Adipocyte (in vitro differentiated cells): ENCODE measurements at regions not wholly inside any gene's neighbourhood (a gene's known extent, or its start where the extent isn't known, plus 50 kb on each side); places are given as distances from the start of the nearest gene placed in this dataset.

ENCODE experiments used
- DNase-seq: peaks from one replicate; pipeline ENCODE4 v3.0.0-alpha.2; 2015; ENCODE audit warnings: low read depth
- H3K27me3 ChIP-seq: replicated peaks from 2 replicates; pipeline ENCODE4 v1.7.0; 2013; ENCODE audit warnings: mild to moderate bottlenecking, low read length, moderate library complexity; ENCODE audit not compliant: control insufficient read depth, insufficient read depth
- H3K36me3 ChIP-seq: 2 replicates; pipeline ENCODE4 v1.7.0; 2013; ENCODE audit warnings: low read length, mild to moderate bottlenecking, moderate library complexity; ENCODE audit not compliant: control insufficient read depth, insufficient read depth, severe bottlenecking
- H3K4me1 ChIP-seq: 2 replicates; pipeline ENCODE4 v1.7.0; 2013; ENCODE audit warnings: mild to moderate bottlenecking, low read length, moderate library complexity; ENCODE audit not compliant: control insufficient read depth, insufficient read depth
- H3K4me3 ChIP-seq: 2 replicates; pipeline ENCODE4 v1.7.0; 2013; ENCODE audit warnings: mild to moderate bottlenecking, low read length, moderate library complexity
- H3K9ac ChIP-seq: 2 replicates; pipeline ENCODE4 v1.7.0; 2013; ENCODE audit warnings: mild to moderate bottlenecking, low read length, moderate library complexity
- H3K9me3 ChIP-seq: 2 replicates; pipeline ENCODE4 v1.7.0; 2013; ENCODE audit warnings: mild to moderate bottlenecking, low read length, moderate library complexity; ENCODE audit not compliant: control insufficient read depth

- Histone ChIP-seq H3K27me3 (no peaks in the 10 kb centered on the region), H3K4me3 (peak overlapping the region; percentile 14), H3K4me1 (peaks cover 25% of the 10 kb centered on the region), H3K9ac (peak overlapping the region; percentile 66), H3K9me3 (no peaks in the 10 kb centered on the region), H3K36me3 (no peaks in the 10 kb centered on the region)
- no peak for DNase-seq
Observed at GRCh38 chr10:4755286-4755989, 70.6 kb upstream of the AKR1E2 start.

- no peak overlapping the region for H3K4me3 ChIP-seq
- no peaks in the 10 kb centered on the region for H3K27me3 ChIP-seq
- H3K4me1 ChIP-seq = peaks cover 28% of the 10 kb centered on the region
- H3K9ac ChIP-seq = no peak overlapping the region
- no peaks in the 10 kb centered on the region for H3K36me3 ChIP-seq
- no peaks in the 10 kb centered on the region for H3K9me3 ChIP-seq
- no peak for DNase-seq
Observed at GRCh38 chr10:4754143-4754542, 71.9 kb upstream of the AKR1E2 start.

- H3K4me3 ChIP-seq = no peak overlapping the region
- no peak for DNase-seq
- H3K9me3 ChIP-seq = no peaks in the 10 kb centered on the region
- no peaks in the 10 kb centered on the region for H3K27me3 ChIP-seq
- H3K36me3 ChIP-seq = no peaks in the 10 kb centered on the region
- H3K4me1 ChIP-seq = peaks cover 16% of the 10 kb centered on the region
- no peak overlapping the region for H3K9ac ChIP-seq
Observed at GRCh38 chr10:4751211-4751610, 74.8 kb upstream of the AKR1E2 start.

- H3K27me3 ChIP-seq = no peaks in the 10 kb centered on the region
- H3K4me3 ChIP-seq = no peak overlapping the region
- no peak overlapping the region for H3K9ac ChIP-seq
- H3K36me3 ChIP-seq = no peaks in the 10 kb centered on the region
- peaks cover 6% of the 10 kb centered on the region for H3K4me1 ChIP-seq
- no peaks in the 10 kb centered on the region for H3K9me3 ChIP-seq
- no peak for DNase-seq
Observed at GRCh38 chr10:4749271-4749574, 76.8 kb upstream of the AKR1E2 start.

GRCh38 chr10:4748491-4749270, 77.3 kb upstream of the AKR1E2 start:
- Histone ChIP-seq H3K4me3 (no peak overlapping the region), H3K4me1 (peaks cover 6% of the 10 kb centered on the region), H3K9me3 (no peaks in the 10 kb centered on the region), H3K27me3 (no peaks in the 10 kb centered on the region), H3K36me3 (no peaks in the 10 kb centered on the region), H3K9ac (no peak overlapping the region)
- no peak for DNase-seq

- peaks cover 6% of the 10 kb centered on the region for H3K4me1 ChIP-seq
- H3K9me3 ChIP-seq = no peaks in the 10 kb centered on the region
- no peaks in the 10 kb centered on the region for H3K27me3 ChIP-seq
- no peaks in the 10 kb centered on the region for H3K36me3 ChIP-seq
- DNase-seq = no peak
- H3K4me3 ChIP-seq = no peak overlapping the region
- no peak overlapping the region for H3K9ac ChIP-seq
Observed at GRCh38 chr10:4742217-4742616, 83.8 kb upstream of the AKR1E2 start.

- Histone ChIP-seq H3K27me3 (no peaks in the 10 kb centered on the region), H3K36me3 (no peaks in the 10 kb centered on the region), H3K9me3 (no peaks in the 10 kb centered on the region), H3K4me1 (peaks cover 6% of the 10 kb centered on the region), H3K4me3 (no peak overlapping the region), H3K9ac (no peak overlapping the region)
- DNase-seq = peak; percentile 66
Observed at GRCh38 chr10:4740471-4740870, 85.5 kb upstream of the AKR1E2 start.

GRCh38 chr10:4736608-4737007, 89.4 kb upstream of the AKR1E2 start:
- H3K9ac ChIP-seq = no peak overlapping the region
- no peaks in the 10 kb centered on the region for H3K36me3 ChIP-seq
- no peaks in the 10 kb centered on the region for H3K9me3 ChIP-seq
- DNase-seq = no peak
- no peaks in the 10 kb centered on the region for H3K27me3 ChIP-seq
- H3K4me1 ChIP-seq = peaks cover 6% of the 10 kb centered on the region
- no peak overlapping the region for H3K4me3 ChIP-seq

GRCh38 chr10:4736183-4736582, 89.8 kb upstream of the AKR1E2 start:
- no peaks in the 10 kb centered on the region for H3K9me3 ChIP-seq
- H3K36me3 ChIP-seq = no peaks in the 10 kb centered on the region
- H3K27me3 ChIP-seq = no peaks in the 10 kb centered on the region
- H3K4me3 ChIP-seq = no peak overlapping the region
- DNase-seq = no peak
- peaks cover 6% of the 10 kb centered on the region for H3K4me1 ChIP-seq
- no peak overlapping the region for H3K9ac ChIP-seq

GRCh38 chr10:4733843-4734224, 92.2 kb upstream of the AKR1E2 start:
- no peaks in the 10 kb centered on the region for H3K27me3 ChIP-seq
- no peaks in the 10 kb centered on the region for H3K9me3 ChIP-seq
- no peak overlapping the region for H3K9ac ChIP-seq
- H3K4me3 ChIP-seq = no peak overlapping the region
- H3K4me1 ChIP-seq = no peaks in the 10 kb centered on the region
- DNase-seq = no peak
- H3K36me3 ChIP-seq = no peaks in the 10 kb centered on the region

GRCh38 chr10:4733150-4733842, 92.7 kb upstream of the AKR1E2 start:
- Histone ChIP-seq H3K9ac (no peak overlapping the region), H3K36me3 (no peaks in the 10 kb centered on the region), H3K27me3 (no peaks in the 10 kb centered on the region), H3K4me3 (no peak overlapping the region), H3K9me3 (no peaks in the 10 kb centered on the region), H3K4me1 (no peaks in the 10 kb centered on the region)
- DNase-seq = no peak
